ENCODE measurements at regions not wholly inside any gene's neighbourhood (a gene's known extent, or its start where the extent isn't known, plus 50 kb on each side); places are given as distances from the start of the nearest gene placed in this dataset.

DNA sequence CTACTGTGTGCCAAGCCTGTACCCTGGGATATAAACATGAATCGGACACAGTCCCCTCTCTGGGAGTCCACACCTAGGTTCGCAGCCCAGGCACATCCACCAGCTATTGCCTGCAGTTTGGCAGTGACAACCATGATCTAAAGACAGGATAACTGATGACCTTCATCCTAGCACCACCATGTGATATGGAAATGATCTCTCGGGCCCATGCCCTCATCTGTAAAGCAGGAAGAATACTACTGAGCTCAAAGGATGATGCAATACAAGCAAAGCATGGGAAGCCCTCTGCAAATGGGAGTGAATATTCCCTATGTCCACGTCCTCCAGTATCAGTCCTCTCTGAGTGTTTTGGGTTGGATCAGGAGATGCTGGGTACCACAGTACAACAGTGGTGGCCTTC lies 80.9 kb upstream of the MSX1 start (continued):
- no peak for TF ChIP-seq HDAC6 (IDR thresholded peaks at IDR 0.05; ENCODE audit: unreplicated experiment)

DNA sequence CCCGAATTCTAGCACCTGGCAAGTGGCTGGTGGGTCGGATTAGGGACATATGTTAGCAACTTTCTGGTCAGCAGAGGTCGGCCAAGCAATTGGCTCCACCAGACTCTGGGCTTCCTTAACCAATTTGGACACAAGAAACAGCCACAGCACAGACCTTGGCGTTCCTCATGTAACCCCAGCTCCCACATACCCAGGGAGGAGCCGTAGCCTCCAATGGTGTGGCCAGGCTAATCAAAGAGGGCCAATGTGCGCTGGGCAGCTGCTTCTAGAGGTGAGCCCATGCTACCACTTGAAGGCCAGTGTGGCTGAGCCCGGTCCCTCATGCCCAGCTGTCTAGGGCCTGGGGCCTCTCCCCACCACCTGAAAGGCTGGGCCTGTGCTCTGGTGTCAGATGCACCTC lies 82.5 kb upstream of the MSX1 start:
- no peak for DNase-seq (ENCODE audit: low read depth, low spot score)
- FAIRE-seq, result no peak
- Histone ChIP-seq H3K4me3 (no peak overlapping the region), H3K9ac (ENCODE audit: control insufficient read depth, insufficient read depth, low read length) (no peak overlapping the region), H3K4me1 (ENCODE audit: control insufficient read depth, insufficient read depth, low read length) (no peaks in the 10 kb centered on the region), H3K9me3 (replicated peaks; ENCODE audit: control insufficient read depth, insufficient read depth, low read length) (no peaks in the 10 kb centered on the region; the same call in 2 of the 3 replicates), H3K36me3 (ENCODE audit: control insufficient read depth in 2 of 2, insufficient read depth in 2 of 2, low read length in 1 of 2) (no peaks in the 10 kb centered on the region), H3K27me3 (replicated peaks in 1 of 2; ENCODE audit: control insufficient read depth in 2 of 2, insufficient read depth in 2 of 2, low read length in 1 of 2) (no peaks in the 10 kb centered on the region), H4K20me1 (ENCODE audit: control insufficient read depth, insufficient read depth) (no peaks in the 10 kb centered on the region), H2AFZ (ENCODE audit: control insufficient read depth, low read depth, low read length) (no peak overlapping the region), H3K4me2 (ENCODE audit: control insufficient read depth, insufficient read depth) (no peak overlapping the region), H3K27ac (ENCODE audit: control insufficient read depth, insufficient read depth) (no peak overlapping the region), H3K79me2 (ENCODE audit: control insufficient read depth, insufficient read depth, low read length) (no peaks in the 10 kb centered on the region)
- RAD21 ChIA-PET (ENCODE audit: unreplicated experiment), result interaction anchor here (0.5 kb wide), 1 partner anchor 93 kb away, joined by 3 read pairs; no protein-coding TSS in a partner anchor
- TF ChIP-seq NBN (IDR thresholded peaks at IDR 0.05) (no peak), KLF5 (IDR thresholded peaks at IDR 0.05; ENCODE audit: partially characterized antibody) (no peak), SPI1 (IDR thresholded peaks at IDR 0.05; ENCODE audit: borderline replicate concordance, insufficient read depth, low read depth, low read length) (no peak), POLR2AphosphoS5 (IDR thresholded peaks at IDR 0.05; ENCODE audit: low read length) (no peak), TAF1 (IDR thresholded peaks at IDR 0.05; ENCODE audit: borderline replicate concordance, low read depth, low read length) (no peak), ZNF207 (IDR thresholded peaks at IDR 0.05; ENCODE audit: borderline replicate concordance) (no peak), FOXK2 (IDR thresholded peaks at IDR 0.05) (no peak), EGR1 (IDR thresholded peaks at IDR 0.05; ENCODE audit: borderline replicate concordance in 1 of 2, low read depth in 2 of 2, low read length in 2 of 2) (no peak)
- TF ChIP-seq, protein P1, sequence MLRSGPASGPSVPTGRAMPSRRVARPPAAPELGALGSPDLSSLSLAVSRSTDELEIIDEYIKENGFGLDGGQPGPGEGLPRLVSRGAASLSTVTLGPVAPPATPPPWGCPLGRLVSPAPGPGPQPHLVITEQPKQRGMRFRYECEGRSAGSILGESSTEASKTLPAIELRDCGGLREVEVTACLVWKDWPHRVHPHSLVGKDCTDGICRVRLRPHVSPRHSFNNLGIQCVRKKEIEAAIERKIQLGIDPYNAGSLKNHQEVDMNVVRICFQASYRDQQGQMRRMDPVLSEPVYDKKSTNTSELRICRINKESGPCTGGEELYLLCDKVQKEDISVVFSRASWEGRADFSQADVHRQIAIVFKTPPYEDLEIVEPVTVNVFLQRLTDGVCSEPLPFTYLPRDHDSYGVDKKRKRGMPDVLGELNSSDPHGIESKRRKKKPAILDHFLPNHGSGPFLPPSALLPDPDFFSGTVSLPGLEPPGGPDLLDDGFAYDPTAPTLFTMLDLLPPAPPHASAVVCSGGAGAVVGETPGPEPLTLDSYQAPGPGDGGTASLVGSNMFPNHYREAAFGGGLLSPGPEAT (IDR thresholded peaks at IDR 0.05; ENCODE audit: low read depth), result no peak
- TF ChIP-seq, protein P2, sequence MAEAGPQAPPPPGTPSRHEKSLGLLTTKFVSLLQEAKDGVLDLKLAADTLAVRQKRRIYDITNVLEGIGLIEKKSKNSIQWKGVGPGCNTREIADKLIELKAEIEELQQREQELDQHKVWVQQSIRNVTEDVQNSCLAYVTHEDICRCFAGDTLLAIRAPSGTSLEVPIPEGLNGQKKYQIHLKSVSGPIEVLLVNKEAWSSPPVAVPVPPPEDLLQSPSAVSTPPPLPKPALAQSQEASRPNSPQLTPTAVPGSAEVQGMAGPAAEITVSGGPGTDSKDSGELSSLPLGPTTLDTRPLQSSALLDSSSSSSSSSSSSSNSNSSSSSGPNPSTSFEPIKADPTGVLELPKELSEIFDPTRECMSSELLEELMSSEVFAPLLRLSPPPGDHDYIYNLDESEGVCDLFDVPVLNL (IDR thresholded peaks at IDR 0.05; ENCODE audit: low read depth, low read length), result no peak
- ATAC-seq, result no peak
- in situ Hi-C loops (cut with MboI), result no loop called here
- 77% methylated on average over 7 of the region's 7 CpGs for WGBS (ENCODE audit: insufficient coverage, insufficient replicate concordance, low lambda C conversion rate, missing lambda C conversion rate)
- CTCF ChIA-PET, result no interaction called here
- intact Hi-C loops (cut with micrococcal nuclease; ENCODE audit: unreplicated experiment), result no loop called here
- SMC1A ChIA-PET (ENCODE audit: uncharacterized antibody, unreplicated experiment), result no interaction called here
- no TSS peak for BruUV-seq (replicated peaks)
- POLR2A ChIA-PET, result no interaction called here

Data from GM12878 (cell line).